ENCODE measurements at regions not wholly inside any gene's neighbourhood (a gene's known extent, or its start where the extent isn't known, plus 50 kb on each side); places are given as distances from the start of the nearest gene placed in this dataset.

DNA sequence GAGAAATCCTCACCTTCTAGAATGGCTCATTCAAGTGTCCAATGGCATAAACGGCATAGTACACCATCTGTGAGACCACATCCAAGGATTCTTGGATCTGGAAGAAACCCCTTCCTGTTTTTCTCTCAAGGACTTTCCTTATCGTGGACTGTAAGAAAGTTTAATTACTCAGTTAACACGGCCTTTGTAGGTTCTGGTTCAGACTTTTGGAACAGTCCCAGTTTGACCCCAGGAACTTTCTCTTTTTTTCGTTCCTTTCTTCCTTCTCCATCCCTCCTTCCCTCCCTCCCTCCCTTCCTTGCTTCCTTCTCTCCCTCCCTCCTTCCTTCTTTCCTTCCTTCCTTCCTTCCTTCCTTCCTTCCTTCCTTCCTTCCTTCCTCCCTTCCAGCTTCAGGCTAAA lies 343.5 kb upstream of the SMIM31 start:
- TF ChIP-seq CTCF (IDR thresholded peaks at IDR 0.05; ENCODE audit: low read length) = no peak
- no peak for TF ChIP-seq EZH2 (optimal IDR thresholded peaks at IDR 0.05; ENCODE audit: low read depth, low read length)
